ENCODE measurements at regions not wholly inside any gene's neighbourhood (a gene's known extent, or its start where the extent isn't known, plus 50 kb on each side); places are given as distances from the start of the nearest gene placed in this dataset.
"Not testable (repeated sequence)": the region's sequence is repeated elsewhere in the genome, so short reads cannot be mapped to it uniquely, and the experiment has no call there.

- DNase-seq = no peak
Measured at GRCh38 chr2:200102971-200103370, 147.6 kb downstream of the MAIP1 start.

DNA sequence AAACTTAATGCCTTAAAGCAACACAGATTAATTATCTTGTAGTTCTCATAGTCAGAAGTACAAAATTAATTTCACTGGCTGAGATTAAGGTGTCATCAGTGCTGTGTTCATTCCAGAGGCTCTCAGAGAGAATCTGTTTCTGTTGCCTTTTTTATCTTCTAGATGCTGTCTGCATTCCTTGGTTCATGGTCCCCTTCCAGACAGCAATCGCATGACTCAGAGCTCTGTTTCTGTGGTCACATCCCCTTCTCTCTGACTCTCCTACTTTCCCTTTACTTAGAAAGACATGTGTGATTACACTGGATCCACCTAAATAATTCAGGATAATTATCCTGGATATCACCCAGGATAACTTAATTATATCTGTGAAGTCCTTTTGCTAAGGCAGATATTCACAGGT, 148.6 kb downstream of the MAIP1 start:
- no peak for DNase-seq

DNA sequence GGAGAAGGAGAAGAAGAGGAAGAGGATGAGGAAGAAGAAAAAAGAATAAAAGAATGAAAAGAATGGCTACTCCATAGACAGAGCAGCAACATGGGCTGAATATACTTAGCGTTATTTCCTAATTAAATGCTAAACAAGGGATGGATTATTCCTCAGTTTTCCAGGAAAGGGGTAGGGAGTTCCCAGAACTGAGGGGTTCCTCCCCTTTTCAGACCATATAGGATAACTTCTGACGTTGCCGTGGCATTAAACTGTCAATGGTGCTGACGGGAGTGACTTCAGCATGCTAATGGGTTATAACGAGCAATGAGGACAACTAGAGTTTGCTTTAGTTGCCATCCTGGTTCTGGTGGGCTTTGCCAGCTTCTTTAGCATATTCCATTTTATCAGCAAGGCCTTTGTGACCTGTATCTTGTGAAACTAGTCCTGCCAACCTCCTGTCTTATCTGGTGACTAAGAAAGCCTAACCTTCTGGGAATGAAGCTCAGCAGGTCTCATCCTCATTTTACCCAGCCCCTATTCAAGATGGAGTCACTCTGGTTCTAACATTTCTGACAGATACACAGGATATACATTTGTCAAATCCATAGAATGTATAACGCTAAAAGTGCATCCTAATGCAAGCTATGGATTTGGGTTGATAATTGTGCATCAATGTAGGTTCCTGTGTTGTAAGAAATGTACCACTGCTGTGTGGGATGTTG, 152.3 kb downstream of the MAIP1 start:
- no peak for DNase-seq

DNA sequence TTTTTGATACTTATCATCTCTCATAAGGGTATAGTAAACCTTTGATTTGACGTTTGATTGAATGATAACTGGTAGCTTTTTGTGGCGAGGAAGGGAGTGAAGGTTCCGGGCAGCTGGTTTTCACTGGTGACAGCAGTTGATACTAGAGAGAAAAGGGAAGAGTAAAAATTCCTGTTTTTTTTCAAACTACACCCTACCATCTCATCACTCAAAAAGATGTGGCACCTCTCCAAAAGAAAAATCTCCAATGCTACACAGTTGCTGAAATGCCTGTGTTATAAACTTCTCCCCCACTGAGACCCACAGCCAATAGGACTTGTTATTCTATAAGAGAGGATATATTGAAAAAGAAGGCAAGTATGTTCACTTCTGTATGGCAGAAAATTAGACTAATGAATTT, 154.0 kb downstream of the MAIP1 start:
- DNase-seq = no peak

- no peak for DNase-seq
Measured at GRCh38 chr2:200110381-200110780, 155.0 kb downstream of the MAIP1 start.

- DNase-seq = not testable (repeated sequence)
Measured at GRCh38 chr2:200113016-200113799, 157.8 kb downstream of the MAIP1 start.

DNA sequence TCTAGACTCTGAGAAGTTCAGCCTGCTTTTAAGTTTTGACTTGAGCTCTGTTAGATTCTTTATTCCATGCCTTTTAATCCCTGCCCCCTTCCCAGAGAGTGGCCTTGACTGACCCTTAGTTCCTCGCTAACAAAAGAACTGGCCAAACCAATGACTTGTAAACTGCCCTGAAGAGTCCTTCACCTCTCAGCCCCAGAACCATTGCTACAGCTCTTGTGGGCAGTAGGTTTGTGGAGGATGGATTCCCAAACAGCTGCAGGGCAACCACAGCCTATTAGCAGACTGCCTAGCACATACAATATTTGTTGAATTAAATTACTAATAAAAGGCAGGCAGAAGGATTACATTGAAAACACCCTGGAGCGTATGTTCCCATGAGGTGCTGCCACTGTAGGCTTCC, 163.9 kb downstream of the MAIP1 start:
- no peak for DNase-seq

DNA sequence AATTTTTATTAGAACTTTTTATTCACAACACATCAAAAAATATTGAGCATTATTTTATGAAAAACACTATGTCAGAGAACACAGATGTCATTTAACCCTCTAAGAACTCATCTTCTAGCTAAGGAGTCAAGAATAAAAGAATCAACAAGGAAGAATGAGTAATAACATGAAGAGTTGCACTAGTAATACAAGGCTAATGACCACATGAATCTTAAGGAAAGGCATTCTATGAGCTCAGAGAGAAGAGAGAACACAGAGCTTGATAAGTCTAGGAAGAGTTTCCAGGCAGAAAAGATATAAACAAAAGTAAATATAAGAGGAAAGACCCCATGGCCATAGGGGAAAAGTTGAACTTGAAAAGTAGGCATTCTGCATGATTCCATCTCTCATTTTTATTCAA, 166.5 kb downstream of the MAIP1 start:
- no peak for DNase-seq

DNA sequence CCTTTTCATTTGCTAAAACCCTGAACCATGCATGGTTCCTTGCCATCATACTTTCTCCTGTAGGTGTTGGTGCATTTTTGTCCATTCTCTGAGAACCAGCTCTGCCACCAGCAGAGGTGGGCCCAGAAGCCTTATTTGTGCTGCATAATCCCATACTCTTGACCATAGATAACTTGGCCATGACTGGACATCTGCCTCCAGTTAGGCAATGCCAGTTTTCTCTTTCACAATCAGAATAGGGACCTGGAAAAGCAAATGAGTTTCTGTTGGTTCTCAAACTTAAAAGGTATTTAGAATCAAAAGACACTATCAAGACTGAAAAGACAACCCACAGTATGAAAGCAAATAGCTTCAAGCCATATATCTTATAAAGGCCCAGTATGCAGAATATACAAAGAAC, 167.3 kb downstream of the MAIP1 start:
- no peak for DNase-seq

DNA sequence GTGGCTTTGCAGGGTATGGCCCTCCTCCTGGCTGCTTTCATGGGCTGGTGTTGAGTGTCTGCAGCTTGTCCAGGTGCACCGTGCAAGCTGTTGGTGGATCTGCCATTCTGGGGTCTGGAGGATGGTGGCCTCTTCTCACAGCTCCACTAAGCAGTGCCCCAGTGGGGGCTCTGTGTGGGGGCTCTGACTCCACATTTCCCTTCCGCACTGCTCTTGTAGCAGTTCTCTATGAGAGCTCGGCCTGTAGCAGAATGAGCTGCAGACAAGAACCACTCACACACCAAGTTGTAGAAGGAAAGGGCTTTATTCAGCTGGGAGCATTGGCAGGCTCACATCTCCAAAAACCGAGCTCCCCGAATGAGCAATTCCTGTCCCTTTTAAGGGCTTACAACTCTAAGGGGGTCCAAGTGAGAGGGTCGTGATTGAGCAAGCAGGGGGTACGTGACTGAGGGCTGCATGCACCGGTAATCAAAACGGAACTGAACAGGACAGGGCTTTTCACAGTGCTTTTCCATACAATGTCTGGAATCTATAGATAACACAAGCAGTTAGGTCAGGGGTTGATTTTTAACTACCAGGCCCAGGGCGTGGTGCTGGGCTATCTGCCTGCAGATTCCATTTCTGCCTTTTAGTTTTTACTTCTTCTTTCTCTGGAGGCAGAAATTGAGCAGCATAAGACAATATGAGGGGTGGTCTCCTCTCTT, 169.4 kb downstream of the MAIP1 start:
- not testable (repeated sequence) for DNase-seq

DNA sequence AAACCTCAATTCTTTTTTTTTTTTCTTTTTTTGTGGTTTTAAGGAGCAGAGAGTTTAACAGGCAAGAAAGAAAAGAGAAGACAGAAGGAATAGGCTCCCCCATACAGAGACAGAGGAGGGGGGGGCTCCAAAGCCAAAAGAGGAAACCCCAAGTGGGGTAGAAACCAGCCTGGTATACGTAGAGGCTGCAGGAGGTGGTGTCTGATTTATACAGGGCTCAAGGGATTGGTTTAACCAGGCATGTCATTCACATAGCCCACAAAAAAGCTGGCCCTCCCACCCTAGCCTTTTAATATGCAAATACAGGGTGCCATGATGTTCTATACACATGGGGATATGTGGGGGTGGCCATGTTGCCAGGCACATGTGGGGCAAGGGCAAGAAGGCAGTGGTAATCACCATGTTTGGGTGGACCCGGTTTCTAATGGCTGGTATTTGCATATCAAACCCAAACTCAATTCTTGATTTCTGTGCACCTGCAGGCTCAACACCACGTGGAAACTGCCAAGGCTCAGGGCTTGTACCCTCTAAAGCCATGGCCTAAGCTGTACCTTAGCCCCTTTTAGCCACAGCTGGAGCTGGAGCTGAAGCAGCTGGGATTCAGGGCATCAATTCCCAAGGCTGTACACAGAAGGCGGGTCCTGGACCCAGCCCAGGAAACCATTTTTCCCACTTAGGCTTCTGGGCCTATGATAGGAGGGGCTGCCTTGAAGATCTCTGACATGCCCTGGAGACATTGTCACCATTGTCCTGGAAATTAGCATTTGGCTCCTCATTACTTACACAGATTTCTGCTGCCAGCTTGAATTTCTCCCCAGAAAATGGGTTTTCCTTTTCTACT, 170.3 kb downstream of the MAIP1 start:
- peak; percentile 53 to 64 for DNase-seq

GRCh38 chr2:200126285-200126670, 170.9 kb downstream of the MAIP1 start:
- DNase-seq = not testable (repeated sequence)

DNA sequence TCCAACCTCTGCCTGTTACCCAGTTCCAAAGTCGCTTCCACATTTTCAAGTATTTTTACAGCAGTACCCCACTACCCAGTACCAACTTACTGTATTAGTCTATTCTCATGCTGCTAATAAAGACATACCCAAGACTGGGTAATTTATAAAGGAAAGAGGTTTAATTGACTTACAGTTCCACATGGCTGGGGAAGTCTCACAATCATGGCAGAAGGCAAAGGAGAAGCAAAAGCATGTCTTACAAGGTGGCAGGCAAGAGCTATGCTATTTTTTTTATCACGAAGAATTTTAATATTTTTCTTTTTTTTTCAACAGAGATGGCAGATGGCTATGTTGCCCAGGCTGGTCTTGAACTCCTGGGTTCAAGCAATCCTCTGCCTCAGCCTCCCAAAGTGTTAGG, 171.3 kb downstream of the MAIP1 start:
- DNase-seq = not testable (repeated sequence)

DNA sequence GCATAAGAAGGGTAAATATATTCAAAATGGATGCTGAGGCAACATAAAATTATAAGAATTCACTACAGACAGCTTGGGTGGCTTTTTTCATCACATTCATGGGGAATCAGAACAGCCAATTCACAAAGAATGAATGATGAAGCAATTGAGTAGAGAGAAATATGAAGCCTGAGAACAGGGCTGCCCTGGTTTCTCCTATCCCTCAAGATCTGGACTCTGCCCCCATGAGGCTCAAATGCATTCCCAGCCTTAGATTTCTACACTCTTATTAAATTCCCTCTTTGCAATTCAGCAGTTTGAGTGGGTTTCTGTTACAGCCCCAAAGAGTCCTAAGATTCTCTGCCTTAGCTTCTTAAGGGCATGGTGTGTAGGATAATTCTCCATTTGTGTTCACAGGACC, 172.5 kb downstream of the MAIP1 start:
- DNase-seq = no peak

GRCh38 chr2:200128296-200128695, 172.9 kb downstream of the MAIP1 start:
- DNase-seq = no peak

DNA sequence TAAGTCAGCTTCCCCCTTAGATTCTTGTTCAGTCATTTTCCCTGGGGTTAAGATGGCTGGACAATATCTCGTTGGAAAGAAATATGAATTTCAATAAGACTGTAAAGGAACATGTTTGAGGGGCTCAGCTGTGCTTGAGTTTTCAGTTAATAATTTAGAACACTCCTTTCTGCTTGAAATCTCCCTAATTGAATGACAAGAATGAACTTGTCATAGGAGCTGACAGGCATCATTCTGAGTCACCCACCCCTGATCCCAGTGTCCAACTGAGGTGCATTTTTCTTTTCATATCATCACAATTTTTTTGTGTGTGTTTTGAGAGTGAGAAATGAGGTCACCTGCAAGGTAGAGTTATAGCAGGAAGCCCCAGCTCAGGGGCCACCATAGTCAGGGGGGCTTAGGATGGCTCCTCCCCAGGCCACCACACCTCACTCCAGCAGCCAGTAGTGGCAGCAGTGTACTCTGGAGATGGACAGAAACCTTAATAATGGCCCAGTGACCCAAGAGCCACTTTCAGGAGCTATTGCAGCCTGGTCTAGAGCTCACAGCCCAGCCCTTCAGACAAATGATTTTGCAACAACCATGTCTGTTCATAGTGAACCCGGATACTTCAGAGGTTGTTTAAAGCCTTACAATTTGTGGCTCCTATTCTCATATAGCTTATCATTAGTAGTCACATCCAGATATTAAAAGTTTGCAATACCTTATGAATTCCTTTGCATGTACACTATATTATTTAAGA, 174.5 kb downstream of the MAIP1 start:
- no peak for DNase-seq

- DNase-seq = peak in 1 of 2 donors; percentile 4
Measured at GRCh38 chr2:200130762-200131166, 175.4 kb downstream of the MAIP1 start.

- no peak for DNase-seq
Measured at GRCh38 chr2:200131307-200131706, 175.2 kb upstream of the SPATS2L start.

DNA sequence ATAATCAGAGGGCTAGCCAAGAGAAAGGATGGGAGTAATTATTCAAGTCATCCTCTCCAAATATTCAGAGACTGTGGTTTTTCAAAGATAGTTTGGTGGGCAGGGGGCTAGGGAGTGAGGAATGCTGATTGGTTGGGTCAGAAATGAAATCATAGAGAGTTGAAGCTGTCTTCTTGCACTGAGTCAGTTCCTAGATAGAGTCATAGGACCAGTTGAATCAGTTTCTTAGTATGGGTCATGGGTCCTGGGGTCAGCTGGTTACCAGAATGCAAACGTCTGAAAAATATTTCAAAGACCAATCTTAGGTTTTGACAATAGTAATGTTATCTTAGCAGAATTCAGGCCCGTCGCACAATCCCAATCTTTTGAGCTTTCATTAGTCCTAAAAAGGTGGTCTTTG, 171.4 kb upstream of the SPATS2L start:
- no peak for DNase-seq

DNA sequence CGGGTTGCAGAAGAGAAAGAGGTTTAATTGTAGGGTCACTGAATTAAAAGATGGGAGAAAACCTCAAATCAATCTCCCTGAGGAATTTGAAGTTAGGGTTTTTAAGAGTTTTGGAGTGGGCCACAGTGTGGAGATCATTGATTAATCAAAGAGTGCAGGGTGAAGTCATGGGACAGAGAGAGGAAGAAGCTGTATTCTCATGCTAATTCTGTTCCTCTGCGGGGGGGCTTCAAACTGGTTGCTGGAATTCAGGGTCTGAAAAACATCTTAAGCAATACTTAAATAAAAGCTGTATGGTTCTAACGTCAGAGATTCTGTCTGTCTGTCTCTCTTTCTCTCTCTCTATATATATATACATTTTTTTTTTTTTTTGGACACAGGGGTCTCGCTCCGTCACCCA, 169.8 kb upstream of the SPATS2L start:
- DNase-seq = no peak

GRCh38 chr2:200137271-200137670, 169.2 kb upstream of the SPATS2L start:
- no peak for DNase-seq
